ENCODE measurements at regions not wholly inside any gene's neighbourhood (a gene's known extent, or its start where the extent isn't known, plus 50 kb on each side); places are given as distances from the start of the nearest gene placed in this dataset.

- H3K36me3 ChIP-seq (ENCODE audit: control insufficient read depth, insufficient read depth, low read length): no peaks in the 10 kb centered on the region
- TF ChIP-seq, protein P1, sequence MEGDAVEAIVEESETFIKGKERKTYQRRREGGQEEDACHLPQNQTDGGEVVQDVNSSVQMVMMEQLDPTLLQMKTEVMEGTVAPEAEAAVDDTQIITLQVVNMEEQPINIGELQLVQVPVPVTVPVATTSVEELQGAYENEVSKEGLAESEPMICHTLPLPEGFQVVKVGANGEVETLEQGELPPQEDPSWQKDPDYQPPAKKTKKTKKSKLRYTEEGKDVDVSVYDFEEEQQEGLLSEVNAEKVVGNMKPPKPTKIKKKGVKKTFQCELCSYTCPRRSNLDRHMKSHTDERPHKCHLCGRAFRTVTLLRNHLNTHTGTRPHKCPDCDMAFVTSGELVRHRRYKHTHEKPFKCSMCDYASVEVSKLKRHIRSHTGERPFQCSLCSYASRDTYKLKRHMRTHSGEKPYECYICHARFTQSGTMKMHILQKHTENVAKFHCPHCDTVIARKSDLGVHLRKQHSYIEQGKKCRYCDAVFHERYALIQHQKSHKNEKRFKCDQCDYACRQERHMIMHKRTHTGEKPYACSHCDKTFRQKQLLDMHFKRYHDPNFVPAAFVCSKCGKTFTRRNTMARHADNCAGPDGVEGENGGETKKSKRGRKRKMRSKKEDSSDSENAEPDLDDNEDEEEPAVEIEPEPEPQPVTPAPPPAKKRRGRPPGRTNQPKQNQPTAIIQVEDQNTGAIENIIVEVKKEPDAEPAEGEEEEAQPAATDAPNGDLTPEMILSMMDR (IDR thresholded peaks at IDR 0.05; ENCODE audit: insufficient read depth, low read depth, low read length): no peak
- H3K27me3 ChIP-seq (ENCODE audit: control insufficient read depth, insufficient read depth, low read length): no peaks in the 10 kb centered on the region; the same call in 1 of the 2 replicates
- DNase-seq (ENCODE audit: low read depth): no peak
- CTCF ChIA-PET: no interaction called here
- no peak overlapping the region for H3K4me3 ChIP-seq (ENCODE audit: low read depth, low read length)
- POLR2A ChIA-PET: no interaction called here
These were observed 302.8 kb downstream of the ABCC12 start for GRCh38 chr16:47852991-47853390.

DNA sequence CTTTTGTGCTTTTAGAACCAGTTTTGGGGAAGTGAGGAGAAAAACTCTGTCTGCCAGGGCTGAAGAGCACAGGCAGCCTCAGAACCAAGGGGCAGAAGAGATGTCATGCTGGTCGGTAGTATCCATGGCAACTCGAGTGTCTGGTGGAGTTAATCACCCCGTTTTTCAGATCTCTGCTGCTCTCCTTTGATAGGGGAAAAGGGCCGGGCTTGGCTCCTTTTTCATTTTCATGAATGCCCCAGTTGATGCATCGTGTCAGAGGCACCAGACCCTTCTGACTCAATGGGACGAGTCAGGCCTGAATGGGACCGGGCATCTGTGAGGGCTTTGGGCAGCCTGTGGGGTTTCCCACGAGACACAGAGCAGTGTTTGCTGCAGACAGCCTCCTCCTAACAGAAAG is 304.6 kb downstream of the ABCC12 start:
- TF ChIP-seq, protein P1 (IDR thresholded peaks at IDR 0.05; ENCODE audit: insufficient read depth, low read depth, low read length): no peak
- ChIA-PET CTCF (no interaction called here), POLR2A (no interaction called here)
- peaks cover 1% of the 10 kb centered on the region; the same call in 1 of the 2 replicates for H3K27me3 ChIP-seq (ENCODE audit: control insufficient read depth, insufficient read depth, low read length)
- H3K36me3 ChIP-seq (ENCODE audit: control insufficient read depth, insufficient read depth, low read length): no peaks in the 10 kb centered on the region
- DNase-seq (ENCODE audit: low read depth): no peak
- no peak overlapping the region for H3K4me3 ChIP-seq (ENCODE audit: low read depth, low read length)

GRCh38 chr16:47849736-47850135 is 306.1 kb downstream of the ABCC12 start:
- Histone ChIP-seq H3K36me3 (ENCODE audit: control insufficient read depth, insufficient read depth, low read length) (no peaks in the 10 kb centered on the region), H3K27me3 (ENCODE audit: control insufficient read depth, insufficient read depth, low read length) (peaks cover 1% of the 10 kb centered on the region; the same call in 1 of the 2 replicates), H3K4me3 (ENCODE audit: low read depth, low read length) (no peak overlapping the region)
- TF ChIP-seq, protein P1 (IDR thresholded peaks at IDR 0.05; ENCODE audit: insufficient read depth, low read depth, low read length): no peak
- ChIA-PET POLR2A (no interaction called here), CTCF (interaction anchor here (0.7 kb wide), 1 partner anchor 708 kb away, joined by 3 read pairs; no protein-coding TSS in a partner anchor)
- no peak for DNase-seq (ENCODE audit: low read depth)

DNA sequence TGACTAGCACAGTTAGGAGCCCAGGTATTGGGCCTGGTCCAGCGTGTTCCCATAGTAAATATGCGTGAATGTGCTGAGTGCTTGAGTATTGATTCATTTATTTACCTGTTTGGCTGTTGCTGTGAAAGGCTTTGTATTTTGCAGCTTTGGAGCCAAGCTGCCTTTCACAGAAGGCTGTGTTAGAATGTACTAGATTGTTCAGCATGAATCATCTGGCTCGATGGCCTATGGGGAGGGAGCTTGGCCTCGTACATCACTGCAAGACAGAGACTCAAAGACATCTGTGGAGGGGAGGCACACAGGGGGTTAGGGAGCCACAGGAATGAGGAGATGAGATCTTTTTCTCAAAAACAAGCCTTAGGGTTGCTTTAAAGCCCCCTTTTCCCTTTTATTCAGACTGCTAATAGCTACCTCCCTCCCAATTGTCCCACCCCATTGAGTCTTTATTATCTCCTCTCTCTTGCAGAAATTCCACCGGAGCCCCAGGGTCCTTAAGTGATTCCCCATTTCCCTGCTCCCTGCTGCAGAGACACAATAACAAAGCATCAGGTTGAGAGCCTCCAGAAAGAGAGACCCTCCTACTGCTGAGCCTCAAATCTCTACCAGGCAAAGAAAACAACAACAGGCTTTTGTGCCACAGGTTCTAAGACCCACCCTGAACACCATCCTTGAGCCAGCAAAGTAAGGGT is 307.2 kb downstream of the ABCC12 start:
- TF ChIP-seq, protein P1 (IDR thresholded peaks at IDR 0.05; ENCODE audit: insufficient read depth, low read depth, low read length): no peak
- no peaks in the 10 kb centered on the region for H3K36me3 ChIP-seq (ENCODE audit: control insufficient read depth, insufficient read depth, low read length)
- H3K4me3 ChIP-seq (ENCODE audit: low read depth, low read length): no peak overlapping the region
- POLR2A ChIA-PET: no interaction called here
- H3K27me3 ChIP-seq (ENCODE audit: control insufficient read depth, insufficient read depth, low read length): peaks cover 1% of the 10 kb centered on the region; the same call in 1 of the 2 replicates
- CTCF ChIA-PET: interaction anchor here (0.6 kb wide), 1 partner anchor 9 kb away, joined by 3 read pairs; no protein-coding TSS in a partner anchor
- DNase-seq (ENCODE audit: low read depth): no peak

DNA sequence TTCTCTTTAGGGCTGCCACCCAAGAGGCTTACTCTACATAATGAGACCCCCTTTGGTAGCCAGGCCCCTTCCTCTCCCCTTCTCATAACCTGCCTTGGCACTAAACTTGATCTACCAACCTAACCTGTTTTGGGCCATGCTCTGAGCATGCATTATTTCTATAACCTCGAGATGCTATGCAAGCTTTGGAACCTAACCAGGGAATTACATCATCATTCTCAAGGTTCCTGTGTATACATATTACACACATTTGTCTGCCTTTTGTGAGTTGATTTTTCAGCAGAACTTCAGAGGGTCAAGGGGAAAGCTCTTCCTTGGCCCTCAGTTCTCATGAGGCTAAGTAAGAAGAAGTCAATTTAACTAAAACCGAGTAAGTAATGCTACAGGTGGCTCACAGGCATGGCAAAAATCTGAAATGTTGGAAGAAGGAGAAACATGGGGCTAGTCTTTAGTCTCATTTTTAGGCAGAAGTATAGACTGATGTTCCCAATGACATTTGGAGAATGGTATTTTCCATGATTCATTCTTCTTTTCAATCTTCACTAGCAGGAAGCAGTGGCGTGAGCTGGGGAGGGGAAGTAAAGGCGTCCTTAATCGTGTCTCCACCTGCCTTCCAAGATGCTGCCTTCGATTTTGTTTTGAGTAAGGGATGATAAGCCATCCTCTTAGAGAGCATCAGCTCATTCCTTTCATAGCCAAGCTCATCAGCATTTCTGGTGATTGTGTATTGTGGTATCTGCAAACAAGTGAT is 308.4 kb downstream of the ABCC12 start:
- H3K36me3 ChIP-seq (ENCODE audit: control insufficient read depth, insufficient read depth, low read length): no peaks in the 10 kb centered on the region
- TF ChIP-seq, protein P1 (IDR thresholded peaks at IDR 0.05; ENCODE audit: insufficient read depth, low read depth, low read length): no peak
- DNase-seq (ENCODE audit: low read depth): no peak
- ChIA-PET CTCF (interaction anchor here (0.6 kb wide), 2 partner anchors 10 to 15 kb away, joined by 3 to 4 read pairs; no protein-coding TSS in a partner anchor), POLR2A (no interaction called here)
- H3K27me3 ChIP-seq (ENCODE audit: control insufficient read depth, insufficient read depth, low read length): peaks cover 1% of the 10 kb centered on the region; the same call in 1 of the 2 replicates
- H3K4me3 ChIP-seq (ENCODE audit: low read depth, low read length): no peak overlapping the region

All from BJ (cell line).